ENCODE measurements at regions not wholly inside any gene's neighbourhood (a gene's known extent, or its start where the extent isn't known, plus 50 kb on each side); places are given as distances from the start of the nearest gene placed in this dataset.

- TF ChIP-seq, protein P1, sequence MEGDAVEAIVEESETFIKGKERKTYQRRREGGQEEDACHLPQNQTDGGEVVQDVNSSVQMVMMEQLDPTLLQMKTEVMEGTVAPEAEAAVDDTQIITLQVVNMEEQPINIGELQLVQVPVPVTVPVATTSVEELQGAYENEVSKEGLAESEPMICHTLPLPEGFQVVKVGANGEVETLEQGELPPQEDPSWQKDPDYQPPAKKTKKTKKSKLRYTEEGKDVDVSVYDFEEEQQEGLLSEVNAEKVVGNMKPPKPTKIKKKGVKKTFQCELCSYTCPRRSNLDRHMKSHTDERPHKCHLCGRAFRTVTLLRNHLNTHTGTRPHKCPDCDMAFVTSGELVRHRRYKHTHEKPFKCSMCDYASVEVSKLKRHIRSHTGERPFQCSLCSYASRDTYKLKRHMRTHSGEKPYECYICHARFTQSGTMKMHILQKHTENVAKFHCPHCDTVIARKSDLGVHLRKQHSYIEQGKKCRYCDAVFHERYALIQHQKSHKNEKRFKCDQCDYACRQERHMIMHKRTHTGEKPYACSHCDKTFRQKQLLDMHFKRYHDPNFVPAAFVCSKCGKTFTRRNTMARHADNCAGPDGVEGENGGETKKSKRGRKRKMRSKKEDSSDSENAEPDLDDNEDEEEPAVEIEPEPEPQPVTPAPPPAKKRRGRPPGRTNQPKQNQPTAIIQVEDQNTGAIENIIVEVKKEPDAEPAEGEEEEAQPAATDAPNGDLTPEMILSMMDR (IDR thresholded peaks at IDR 0.05) = no peak
- TF ChIP-seq POLR2A (IDR thresholded peaks at IDR 0.05) = no peak
- no peak for TF ChIP-seq POLR2AphosphoS5 (IDR thresholded peaks at IDR 0.05)
Observed at GRCh38 chr20:39326050-39326449, 363.9 kb downstream of the DHX35 start.
